HEK293 (cell line): ENCODE measurements at regions not wholly inside any gene's neighbourhood (a gene's known extent, or its start where the extent isn't known, plus 50 kb on each side); places are given as distances from the start of the nearest gene placed in this dataset.

Experiments used
- BCL11A ChIP-seq: fragments of 450-650 bp; formaldehyde crosslinking; IDR thresholded peaks from 2 replicates; pipeline ENCODE4 v1.5.1; 2016; ENCODE audit warnings: low read depth, missing biosample characterization, missing genetic modification characterization
- KLF10 ChIP-seq: fragments of 450-650 bp; IDR thresholded peaks from 2 replicates; pipeline ENCODE4 v1.5.1; 2018; ENCODE audit warnings: missing biosample characterization, mild to moderate bottlenecking, missing genetic modification characterization
- YY2 ChIP-seq: fragments of 450-650 bp; formaldehyde crosslinking; IDR thresholded peaks from 2 replicates; pipeline ENCODE4 v1.5.1; 2016; ENCODE audit warnings: missing biosample characterization, missing genetic modification characterization
- ZBTB21 ChIP-seq: fragments of 450-650 bp; formaldehyde crosslinking; IDR thresholded peaks from 2 replicates; pipeline ENCODE4 v1.5.1; 2017; ENCODE audit warnings: missing biosample characterization, missing genetic modification characterization
- ZBTB7A ChIP-seq: fragments of 450-650 bp; formaldehyde crosslinking; IDR thresholded peaks from 2 replicates; pipeline ENCODE4 v1.5.1; 2016; ENCODE audit warnings: low read depth, missing biosample characterization, missing genetic modification characterization
- ZNF426 ChIP-seq: fragments of 450-650 bp; formaldehyde crosslinking; IDR thresholded peaks from 2 replicates; pipeline ENCODE4 v1.5.1; 2017; ENCODE audit warnings: missing biosample characterization, missing genetic modification characterization, mild to moderate bottlenecking, inconsistent platforms, moderate library complexity
- TF ChIP-seq, protein P1 (sequence below): fragments of 450-650 bp; formaldehyde crosslinking; IDR thresholded peaks from 2 replicates; pipeline ENCODE4 v1.5.1; 2016; ENCODE audit warnings: missing biosample characterization, missing genetic modification characterization
- TF ChIP-seq, protein P2 (sequence below): fragments of 450-650 bp; formaldehyde crosslinking; IDR thresholded peaks from 2 replicates; pipeline ENCODE4 v1.5.1; 2016; ENCODE audit warnings: missing biosample characterization, missing genetic modification characterization, low read depth

DNA sequence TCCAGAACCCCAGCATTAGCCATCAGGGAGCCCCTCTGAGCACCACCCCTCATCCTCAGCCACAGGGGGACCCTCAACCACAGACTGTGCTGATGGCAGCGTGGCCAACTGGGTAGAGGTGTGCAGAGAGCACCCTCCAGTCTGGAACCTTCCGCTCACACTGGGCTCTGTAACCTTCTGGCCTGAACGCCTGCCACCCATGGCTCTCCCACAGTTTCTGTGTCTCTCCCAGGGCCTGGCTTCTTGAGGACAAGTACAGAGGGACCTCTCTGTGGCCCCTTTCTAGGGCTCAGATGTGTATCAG lies 503.0 kb upstream of the MGMT start:
- TF ChIP-seq, protein P1, sequence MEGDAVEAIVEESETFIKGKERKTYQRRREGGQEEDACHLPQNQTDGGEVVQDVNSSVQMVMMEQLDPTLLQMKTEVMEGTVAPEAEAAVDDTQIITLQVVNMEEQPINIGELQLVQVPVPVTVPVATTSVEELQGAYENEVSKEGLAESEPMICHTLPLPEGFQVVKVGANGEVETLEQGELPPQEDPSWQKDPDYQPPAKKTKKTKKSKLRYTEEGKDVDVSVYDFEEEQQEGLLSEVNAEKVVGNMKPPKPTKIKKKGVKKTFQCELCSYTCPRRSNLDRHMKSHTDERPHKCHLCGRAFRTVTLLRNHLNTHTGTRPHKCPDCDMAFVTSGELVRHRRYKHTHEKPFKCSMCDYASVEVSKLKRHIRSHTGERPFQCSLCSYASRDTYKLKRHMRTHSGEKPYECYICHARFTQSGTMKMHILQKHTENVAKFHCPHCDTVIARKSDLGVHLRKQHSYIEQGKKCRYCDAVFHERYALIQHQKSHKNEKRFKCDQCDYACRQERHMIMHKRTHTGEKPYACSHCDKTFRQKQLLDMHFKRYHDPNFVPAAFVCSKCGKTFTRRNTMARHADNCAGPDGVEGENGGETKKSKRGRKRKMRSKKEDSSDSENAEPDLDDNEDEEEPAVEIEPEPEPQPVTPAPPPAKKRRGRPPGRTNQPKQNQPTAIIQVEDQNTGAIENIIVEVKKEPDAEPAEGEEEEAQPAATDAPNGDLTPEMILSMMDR (tag by site-specific recombination), result no peak
- TF ChIP-seq ZBTB7A (tag by site-specific recombination) (no peak), BCL11A (tag by site-specific recombination) (no peak), ZNF426 (tag by site-specific recombination) (no peak), ZBTB21 (no peak), KLF10 (tag by site-specific recombination) (no peak), YY2 (tag by site-specific recombination) (no peak)
- TF ChIP-seq, protein P2, sequence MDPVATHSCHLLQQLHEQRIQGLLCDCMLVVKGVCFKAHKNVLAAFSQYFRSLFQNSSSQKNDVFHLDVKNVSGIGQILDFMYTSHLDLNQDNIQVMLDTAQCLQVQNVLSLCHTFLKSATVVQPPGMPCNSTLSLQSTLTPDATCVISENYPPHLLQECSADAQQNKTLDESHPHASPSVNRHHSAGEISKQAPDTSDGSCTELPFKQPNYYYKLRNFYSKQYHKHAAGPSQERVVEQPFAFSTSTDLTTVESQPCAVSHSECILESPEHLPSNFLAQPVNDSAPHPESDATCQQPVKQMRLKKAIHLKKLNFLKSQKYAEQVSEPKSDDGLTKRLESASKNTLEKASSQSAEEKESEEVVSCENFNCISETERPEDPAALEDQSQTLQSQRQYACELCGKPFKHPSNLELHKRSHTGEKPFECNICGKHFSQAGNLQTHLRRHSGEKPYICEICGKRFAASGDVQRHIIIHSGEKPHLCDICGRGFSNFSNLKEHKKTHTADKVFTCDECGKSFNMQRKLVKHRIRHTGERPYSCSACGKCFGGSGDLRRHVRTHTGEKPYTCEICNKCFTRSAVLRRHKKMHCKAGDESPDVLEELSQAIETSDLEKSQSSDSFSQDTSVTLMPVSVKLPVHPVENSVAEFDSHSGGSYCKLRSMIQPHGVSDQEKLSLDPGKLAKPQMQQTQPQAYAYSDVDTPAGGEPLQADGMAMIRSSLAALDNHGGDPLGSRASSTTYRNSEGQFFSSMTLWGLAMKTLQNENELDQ (tag by site-specific recombination), result no peak
